T-helper 1 cell treated with Interleukin-12 subunit alpha and Interleukin-12 subunit beta and Interleukin-4 antibody, amounts not matched to agents 30 μg/mL and 1 μg/mL, for 36 hours (primary cell): ENCODE measurements at regions not wholly inside any gene's neighbourhood (a gene's known extent, or its start where the extent isn't known, plus 50 kb on each side); places are given as distances from the start of the nearest gene placed in this dataset.
"Not testable (repeated sequence)": the region's sequence is repeated elsewhere in the genome, so short reads cannot be mapped to it uniquely, and the experiment has no call there.

Experiments
- H3K27ac Mint-ChIP-seq: one replicate; pipeline ENCODE4 v1.8.0; 2021; ENCODE audit warnings: mild to moderate bottlenecking, mixed read lengths
- H3K27me3 Mint-ChIP-seq: one replicate; pipeline ENCODE4 v1.8.0; 2021; ENCODE audit warnings: low read depth, mixed read lengths
- H3K36me3 Mint-ChIP-seq: one replicate; pipeline ENCODE4 v1.8.0; 2021; ENCODE audit warnings: low read depth, mixed read lengths
- H3K4me1 Mint-ChIP-seq: one replicate; pipeline ENCODE4 v1.8.0; 2021; ENCODE audit warnings: low read depth, mixed read lengths
- H3K4me3 Mint-ChIP-seq: one replicate; pipeline ENCODE4 v1.8.0; 2021; ENCODE audit warnings: mild to moderate bottlenecking, moderate library complexity, mixed read lengths
- H3K9me3 Mint-ChIP-seq: one replicate; pipeline ENCODE4 v1.8.0; 2021; ENCODE audit warnings: mixed read lengths

- H3K27me3 Mint-ChIP-seq = no peaks in the 10 kb centered on the region
- no peaks in the 10 kb centered on the region for H3K36me3 Mint-ChIP-seq
- no peak overlapping the region for H3K27ac Mint-ChIP-seq
- no peaks in the 10 kb centered on the region for H3K9me3 Mint-ChIP-seq
- H3K4me3 Mint-ChIP-seq = no peak overlapping the region
- no peaks in the 10 kb centered on the region for H3K4me1 Mint-ChIP-seq
These were observed 284.4 kb upstream of the XYLT1 start for GRCh38 chr16:17755158-17755557.

- Mint-ChIP-seq H3K27me3 (no peaks in the 10 kb centered on the region), H3K27ac (no peak overlapping the region), H3K36me3 (no peaks in the 10 kb centered on the region), H3K4me1 (no peaks in the 10 kb centered on the region), H3K4me3 (no peak overlapping the region), H3K9me3 (peaks cover 5% of the 10 kb centered on the region)
These were observed 282.7 kb upstream of the XYLT1 start for GRCh38 chr16:17753434-17753833.

GRCh38 chr16:17749706-17750105 is 278.9 kb upstream of the XYLT1 start:
- Mint-ChIP-seq H3K27me3 (no peaks in the 10 kb centered on the region), H3K27ac (no peak overlapping the region), H3K4me1 (no peaks in the 10 kb centered on the region), H3K9me3 (peaks cover 5% of the 10 kb centered on the region), H3K4me3 (no peak overlapping the region), H3K36me3 (no peaks in the 10 kb centered on the region)

GRCh38 chr16:17748044-17748719 is 277.4 kb upstream of the XYLT1 start:
- Mint-ChIP-seq H3K27ac (no peak overlapping the region), H3K27me3 (no peaks in the 10 kb centered on the region), H3K4me3 (no peak overlapping the region), H3K9me3 (peaks cover 5% of the 10 kb centered on the region), H3K4me1 (no peaks in the 10 kb centered on the region), H3K36me3 (no peaks in the 10 kb centered on the region)

- no peaks in the 10 kb centered on the region for H3K4me1 Mint-ChIP-seq
- H3K4me3 Mint-ChIP-seq = no peak overlapping the region
- H3K27me3 Mint-ChIP-seq = no peaks in the 10 kb centered on the region
- no peaks in the 10 kb centered on the region for H3K36me3 Mint-ChIP-seq
- peaks cover 5% of the 10 kb centered on the region for H3K9me3 Mint-ChIP-seq
- no peak overlapping the region for H3K27ac Mint-ChIP-seq
These were observed 276.5 kb upstream of the XYLT1 start for GRCh38 chr16:17747081-17747756.

GRCh38 chr16:17744921-17745572 is 274.3 kb upstream of the XYLT1 start:
- Mint-ChIP-seq H3K4me1 (no peaks in the 10 kb centered on the region), H3K4me3 (no peak overlapping the region), H3K27ac (no peak overlapping the region), H3K27me3 (no peaks in the 10 kb centered on the region), H3K36me3 (no peaks in the 10 kb centered on the region), H3K9me3 (peaks cover 5% of the 10 kb centered on the region)

- Mint-ChIP-seq H3K27ac (no peak overlapping the region), H3K4me3 (no peak overlapping the region), H3K9me3 (no peaks in the 10 kb centered on the region), H3K27me3 (no peaks in the 10 kb centered on the region), H3K36me3 (no peaks in the 10 kb centered on the region), H3K4me1 (no peaks in the 10 kb centered on the region)
These were observed 272.8 kb upstream of the XYLT1 start for GRCh38 chr16:17743578-17743977.

- no peaks in the 10 kb centered on the region for H3K36me3 Mint-ChIP-seq
- no peaks in the 10 kb centered on the region for H3K9me3 Mint-ChIP-seq
- H3K27ac Mint-ChIP-seq = no peak overlapping the region
These were observed 272.4 kb upstream of the XYLT1 start for GRCh38 chr16:17743158-17743557.

GRCh38 chr16:17735099-17735498 is 264.3 kb upstream of the XYLT1 start:
- not testable (repeated sequence) for H3K4me3 Mint-ChIP-seq, H3K27ac Mint-ChIP-seq, H3K9me3 Mint-ChIP-seq, H3K36me3 Mint-ChIP-seq, H3K27me3 Mint-ChIP-seq, H3K4me1 Mint-ChIP-seq

More at GRCh38 chr16:17743158-17743557, 272.4 kb upstream of the XYLT1 start:
- no peak overlapping the region for H3K4me3 Mint-ChIP-seq
- no peaks in the 10 kb centered on the region for H3K4me1 Mint-ChIP-seq
- no peaks in the 10 kb centered on the region for H3K27me3 Mint-ChIP-seq

- H3K4me3 Mint-ChIP-seq = no peak overlapping the region
- no peaks in the 10 kb centered on the region for H3K36me3 Mint-ChIP-seq
- H3K9me3 Mint-ChIP-seq = peaks cover 10% of the 10 kb centered on the region
- H3K27me3 Mint-ChIP-seq = no peaks in the 10 kb centered on the region
- H3K27ac Mint-ChIP-seq = no peak overlapping the region
- H3K4me1 Mint-ChIP-seq = no peaks in the 10 kb centered on the region
These were observed 259.1 kb upstream of the XYLT1 start for GRCh38 chr16:17729820-17730219.

- Mint-ChIP-seq H3K36me3 (no peaks in the 10 kb centered on the region), H3K4me1 (no peaks in the 10 kb centered on the region), H3K27me3 (no peaks in the 10 kb centered on the region), H3K9me3 (peaks cover 5% of the 10 kb centered on the region), H3K4me3 (no peak overlapping the region), H3K27ac (no peak overlapping the region)
These were observed 257.4 kb upstream of the XYLT1 start for GRCh38 chr16:17728196-17728595.

GRCh38 chr16:17724242-17724898 is 253.6 kb upstream of the XYLT1 start:
- Mint-ChIP-seq H3K4me1 (no peaks in the 10 kb centered on the region), H3K4me3 (no peak overlapping the region), H3K9me3 (no peaks in the 10 kb centered on the region), H3K36me3 (no peaks in the 10 kb centered on the region), H3K27me3 (no peaks in the 10 kb centered on the region), H3K27ac (no peak overlapping the region)

- Mint-ChIP-seq H3K4me3 (no peak overlapping the region), H3K9me3 (no peaks in the 10 kb centered on the region), H3K36me3 (no peaks in the 10 kb centered on the region), H3K4me1 (no peaks in the 10 kb centered on the region), H3K27me3 (no peaks in the 10 kb centered on the region), H3K27ac (no peak overlapping the region)
These were observed 252.9 kb upstream of the XYLT1 start for GRCh38 chr16:17723531-17724134.

- Mint-ChIP-seq H3K4me1 (no peaks in the 10 kb centered on the region), H3K4me3 (no peak overlapping the region), H3K9me3 (no peaks in the 10 kb centered on the region), H3K36me3 (no peaks in the 10 kb centered on the region), H3K27ac (no peak overlapping the region), H3K27me3 (no peaks in the 10 kb centered on the region)
These were observed 247.7 kb upstream of the XYLT1 start for GRCh38 chr16:17718495-17718894.
